Lower leg skin (tissue), 3 donors: ENCODE measurements at regions not wholly inside any gene's neighbourhood (a gene's known extent, or its start where the extent isn't known, plus 50 kb on each side); places are given as distances from the start of the nearest gene placed in this dataset.

ENCODE experiments used
- POLR2A ChIP-seq, 2 donors: fragments of 450-650 bp; IDR thresholded peaks; one replicate each; pipeline ENCODE4 v1.6.1; 2016 to 2017; ENCODE audit warnings: antibody characterized with exemption in 2 of 2, mild to moderate bottlenecking in 1 of 2, moderate library complexity in 1 of 2
- TF ChIP-seq, protein P1 (sequence below), 3 donors: fragments of 450-650 bp; IDR thresholded peaks; one replicate each; pipeline ENCODE4 v1.5.1; 2016; ENCODE audit warnings: antibody characterized with exemption in 3 of 3, mild to moderate bottlenecking in 3 of 3, moderate library complexity in 2 of 3

DNA sequence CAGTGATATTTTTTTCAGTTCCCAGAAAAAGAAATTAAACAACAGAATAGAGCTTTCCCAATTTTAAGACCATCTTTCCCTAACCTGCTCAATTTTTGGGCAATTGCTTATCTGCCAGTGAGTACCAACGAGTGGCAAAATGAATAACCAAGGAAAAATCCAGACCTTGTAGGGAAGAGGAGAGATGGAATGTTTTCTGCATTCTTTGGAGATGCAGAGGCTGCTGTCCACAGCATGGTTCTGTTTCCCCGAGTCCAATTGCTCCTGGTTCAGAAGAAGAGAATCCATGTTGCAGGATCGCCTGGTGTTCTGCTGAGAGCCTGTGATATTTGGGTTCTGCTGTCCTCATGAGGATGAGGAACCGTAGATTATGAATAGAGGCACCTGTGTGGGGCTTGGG is 68.2 kb upstream of the MGAT5 start:
- TF ChIP-seq POLR2A (IDR thresholded peaks at IDR 0.05) = no peak
- TF ChIP-seq, protein P1, sequence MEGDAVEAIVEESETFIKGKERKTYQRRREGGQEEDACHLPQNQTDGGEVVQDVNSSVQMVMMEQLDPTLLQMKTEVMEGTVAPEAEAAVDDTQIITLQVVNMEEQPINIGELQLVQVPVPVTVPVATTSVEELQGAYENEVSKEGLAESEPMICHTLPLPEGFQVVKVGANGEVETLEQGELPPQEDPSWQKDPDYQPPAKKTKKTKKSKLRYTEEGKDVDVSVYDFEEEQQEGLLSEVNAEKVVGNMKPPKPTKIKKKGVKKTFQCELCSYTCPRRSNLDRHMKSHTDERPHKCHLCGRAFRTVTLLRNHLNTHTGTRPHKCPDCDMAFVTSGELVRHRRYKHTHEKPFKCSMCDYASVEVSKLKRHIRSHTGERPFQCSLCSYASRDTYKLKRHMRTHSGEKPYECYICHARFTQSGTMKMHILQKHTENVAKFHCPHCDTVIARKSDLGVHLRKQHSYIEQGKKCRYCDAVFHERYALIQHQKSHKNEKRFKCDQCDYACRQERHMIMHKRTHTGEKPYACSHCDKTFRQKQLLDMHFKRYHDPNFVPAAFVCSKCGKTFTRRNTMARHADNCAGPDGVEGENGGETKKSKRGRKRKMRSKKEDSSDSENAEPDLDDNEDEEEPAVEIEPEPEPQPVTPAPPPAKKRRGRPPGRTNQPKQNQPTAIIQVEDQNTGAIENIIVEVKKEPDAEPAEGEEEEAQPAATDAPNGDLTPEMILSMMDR (IDR thresholded peaks at IDR 0.05) = no peak
